ENCODE measurements at regions not wholly inside any gene's neighbourhood (a gene's known extent, or its start where the extent isn't known, plus 50 kb on each side); places are given as distances from the start of the nearest gene placed in this dataset.

- DNase-seq (ENCODE audit: low spot score), result no peak
Observed at GRCh38 chr2:219692521-219692920, 65.1 kb downstream of the SLC4A3 start.

- no peak for DNase-seq (ENCODE audit: low spot score)
Observed at GRCh38 chr2:219695145-219695709, 67.8 kb downstream of the SLC4A3 start.

GRCh38 chr2:219697811-219698747, 70.6 kb downstream of the SLC4A3 start:
- DNase-seq (ENCODE audit: low spot score), result no peak

GRCh38 chr2:219698748-219699439, 71.5 kb downstream of the SLC4A3 start:
- no peak for DNase-seq (ENCODE audit: low spot score)

GRCh38 chr2:219699440-219699821, 72.0 kb downstream of the SLC4A3 start:
- no peak for DNase-seq (ENCODE audit: low spot score)

GRCh38 chr2:219701847-219702634, 74.6 kb downstream of the SLC4A3 start:
- DNase-seq (ENCODE audit: low spot score), result no peak

- no peak for DNase-seq (ENCODE audit: low spot score)
Observed at GRCh38 chr2:219702796-219703545, 75.5 kb downstream of the SLC4A3 start.

GRCh38 chr2:219704878-219705277, 77.4 kb downstream of the SLC4A3 start:
- DNase-seq (ENCODE audit: low spot score), result no peak

- DNase-seq (ENCODE audit: low spot score), result no peak
Observed at GRCh38 chr2:219706823-219707281, 79.4 kb downstream of the SLC4A3 start.

GRCh38 chr2:219707496-219708285, 80.3 kb downstream of the SLC4A3 start:
- no peak for DNase-seq (ENCODE audit: low spot score)

GRCh38 chr2:219709331-219709761, 81.9 kb downstream of the SLC4A3 start:
- DNase-seq (ENCODE audit: low spot score), result no peak

- DNase-seq (ENCODE audit: low spot score), result no peak
Observed at GRCh38 chr2:219713110-219713509, 85.7 kb downstream of the SLC4A3 start.

- no peak for DNase-seq (ENCODE audit: low spot score)
Observed at GRCh38 chr2:219714681-219715400, 87.4 kb downstream of the SLC4A3 start.

- DNase-seq (ENCODE audit: low spot score), result no peak
Observed at GRCh38 chr2:219718066-219718465, 90.6 kb downstream of the SLC4A3 start.

- no peak for DNase-seq (ENCODE audit: low spot score)
Observed at GRCh38 chr2:219719521-219719920, 92.1 kb downstream of the SLC4A3 start.

GRCh38 chr2:219720956-219721355, 93.5 kb downstream of the SLC4A3 start:
- DNase-seq (ENCODE audit: low spot score), result no peak

GRCh38 chr2:219722276-219722879, 94.9 kb downstream of the SLC4A3 start:
- no peak for DNase-seq (ENCODE audit: low spot score)

- no peak for DNase-seq (ENCODE audit: low spot score)
Observed at GRCh38 chr2:219723311-219723710, 95.9 kb downstream of the SLC4A3 start.

- DNase-seq (ENCODE audit: low spot score), result no peak
Observed at GRCh38 chr2:219724628-219725027, 97.2 kb downstream of the SLC4A3 start.
